ENCODE measurements at regions not wholly inside any gene's neighbourhood (a gene's known extent, or its start where the extent isn't known, plus 50 kb on each side); places are given as distances from the start of the nearest gene placed in this dataset.
"Not testable (repeated sequence)": the region's sequence is repeated elsewhere in the genome, so short reads cannot be mapped to it uniquely, and the experiment has no call there.

- H3K9me3 ChIP-seq = no peaks in the 10 kb centered on the region
- no peak for DNase-seq
- no peaks in the 10 kb centered on the region for H3K27me3 ChIP-seq
- H3K36me3 ChIP-seq = no peaks in the 10 kb centered on the region
- no peak overlapping the region for H3K4me3 ChIP-seq
Observed at GRCh38 chr5:12109075-12109688, 204.9 kb upstream of the CTNND2 start.

- Histone ChIP-seq H3K4me3 (no peak overlapping the region), H3K27me3 (no peaks in the 10 kb centered on the region), H3K9me3 (no peaks in the 10 kb centered on the region), H3K36me3 (no peaks in the 10 kb centered on the region)
- DNase-seq = no peak
Observed at GRCh38 chr5:12102151-12102550, 197.9 kb upstream of the CTNND2 start.

- no peaks in the 10 kb centered on the region for H3K9me3 ChIP-seq
- H3K4me3 ChIP-seq = no peak overlapping the region
- no peaks in the 10 kb centered on the region for H3K27me3 ChIP-seq
- DNase-seq = no peak
- no peaks in the 10 kb centered on the region for H3K36me3 ChIP-seq
Observed at GRCh38 chr5:12100542-12100941, 196.3 kb upstream of the CTNND2 start.

GRCh38 chr5:12099296-12099695 lies 195.1 kb upstream of the CTNND2 start:
- Histone ChIP-seq H3K36me3 (no peaks in the 10 kb centered on the region), H3K27me3 (no peaks in the 10 kb centered on the region), H3K9me3 (no peaks in the 10 kb centered on the region), H3K4me3 (no peak overlapping the region)
- DNase-seq = no peak

GRCh38 chr5:12095808-12096281 lies 191.6 kb upstream of the CTNND2 start:
- Histone ChIP-seq H3K4me3 (no peak overlapping the region), H3K9me3 (no peaks in the 10 kb centered on the region), H3K36me3 (no peaks in the 10 kb centered on the region), H3K27me3 (no peaks in the 10 kb centered on the region)
- DNase-seq = no peak

GRCh38 chr5:12093586-12093985 lies 189.3 kb upstream of the CTNND2 start:
- Histone ChIP-seq H3K9me3 (no peaks in the 10 kb centered on the region), H3K4me3 (no peak overlapping the region), H3K36me3 (no peaks in the 10 kb centered on the region), H3K27me3 (no peaks in the 10 kb centered on the region)
- no peak for DNase-seq

GRCh38 chr5:12080761-12081160 lies 176.5 kb upstream of the CTNND2 start:
- no peaks in the 10 kb centered on the region for H3K36me3 ChIP-seq
- no peaks in the 10 kb centered on the region for H3K9me3 ChIP-seq
- no peak overlapping the region for H3K4me3 ChIP-seq
- DNase-seq = no peak
- no peaks in the 10 kb centered on the region for H3K27me3 ChIP-seq

GRCh38 chr5:12078286-12078685 lies 174.0 kb upstream of the CTNND2 start:
- H3K27me3 ChIP-seq, H3K9me3 ChIP-seq, H3K36me3 ChIP-seq, DNase-seq, H3K4me3 ChIP-seq: not testable (repeated sequence)

GRCh38 chr5:12073426-12073825 lies 169.2 kb upstream of the CTNND2 start:
- Histone ChIP-seq H3K4me3 (no peak overlapping the region), H3K9me3 (no peaks in the 10 kb centered on the region), H3K36me3 (no peaks in the 10 kb centered on the region), H3K27me3 (no peaks in the 10 kb centered on the region)
- no peak for DNase-seq

- Histone ChIP-seq H3K9me3 (no peaks in the 10 kb centered on the region), H3K4me3 (no peak overlapping the region), H3K27me3 (no peaks in the 10 kb centered on the region), H3K36me3 (no peaks in the 10 kb centered on the region)
- no peak for DNase-seq
Observed at GRCh38 chr5:12072441-12072840, 168.2 kb upstream of the CTNND2 start.

GRCh38 chr5:12071455-12071854 lies 167.2 kb upstream of the CTNND2 start:
- Histone ChIP-seq H3K9me3 (no peaks in the 10 kb centered on the region), H3K27me3 (no peaks in the 10 kb centered on the region), H3K36me3 (no peaks in the 10 kb centered on the region), H3K4me3 (no peak overlapping the region)
- no peak for DNase-seq

- Histone ChIP-seq H3K27me3 (0 out of 2 replicates have a peak, but pooled peaks cover 2% of the 10 kb centered on the region), H3K36me3 (no peaks in the 10 kb centered on the region), H3K9me3 (no peaks in the 10 kb centered on the region; the same call in 1 of the 2 replicates), H3K4me3 (no peak overlapping the region)
- DNase-seq = no peak
Observed at GRCh38 chr5:12023614-12024241, 119.5 kb upstream of the CTNND2 start.

GRCh38 chr5:12022444-12022843 lies 118.2 kb upstream of the CTNND2 start:
- no peak overlapping the region for H3K4me3 ChIP-seq
- 0 out of 2 replicates have a peak, but pooled peaks cover 2% of the 10 kb centered on the region for H3K27me3 ChIP-seq
- DNase-seq = no peak
- no peaks in the 10 kb centered on the region; the same call in 1 of the 2 replicates for H3K9me3 ChIP-seq
- no peaks in the 10 kb centered on the region for H3K36me3 ChIP-seq

- Histone ChIP-seq H3K27me3 (no peaks in the 10 kb centered on the region), H3K36me3 (no peaks in the 10 kb centered on the region), H3K4me3 (no peak overlapping the region), H3K9me3 (no peaks in the 10 kb centered on the region)
- DNase-seq = no peak
Observed at GRCh38 chr5:12019306-12019705, 115.1 kb upstream of the CTNND2 start.

GRCh38 chr5:12017007-12017406 lies 112.8 kb upstream of the CTNND2 start:
- Histone ChIP-seq H3K9me3 (no peaks in the 10 kb centered on the region), H3K27me3 (no peaks in the 10 kb centered on the region), H3K36me3 (no peaks in the 10 kb centered on the region), H3K4me3 (no peak overlapping the region)
- DNase-seq = no peak

- Histone ChIP-seq H3K27me3 (no peaks in the 10 kb centered on the region), H3K4me3 (no peak overlapping the region), H3K36me3 (no peaks in the 10 kb centered on the region), H3K9me3 (no peaks in the 10 kb centered on the region)
- no peak for DNase-seq
Observed at GRCh38 chr5:12016159-12016746, 112.0 kb upstream of the CTNND2 start.

GRCh38 chr5:12013351-12013750 lies 109.1 kb upstream of the CTNND2 start:
- DNase-seq = no peak

GRCh38 chr5:12003680-12004079 lies 99.4 kb upstream of the CTNND2 start:
- H3K36me3 ChIP-seq = no peaks in the 10 kb centered on the region
- no peaks in the 10 kb centered on the region for H3K27me3 ChIP-seq
- no peak for DNase-seq
- H3K4me3 ChIP-seq = no peak overlapping the region
- H3K9me3 ChIP-seq = no peaks in the 10 kb centered on the region

More at GRCh38 chr5:12013351-12013750, 109.1 kb upstream of the CTNND2 start:
- Histone ChIP-seq H3K9me3 (no peaks in the 10 kb centered on the region), H3K36me3 (no peaks in the 10 kb centered on the region), H3K27me3 (no peaks in the 10 kb centered on the region), H3K4me3 (no peak overlapping the region)
